GM18868 (cell line): ENCODE measurements at regions not wholly inside any gene's neighbourhood (a gene's known extent, or its start where the extent isn't known, plus 50 kb on each side); places are given as distances from the start of the nearest gene placed in this dataset.

Source experiments
- ATAC-seq: cut with Tn5 transposase; IDR thresholded peaks from one replicate; pipeline ENCODE4 v1.9.1; 2021; ENCODE audit warnings: mild to moderate bottlenecking, moderate library complexity; ENCODE audit not compliant: unreplicated experiment

GRCh38 chr5:174326372-174326771, 280.9 kb downstream of the NSG2 start:
- ATAC-seq, result no peak

GRCh38 chr5:174327317-174327864, 281.9 kb downstream of the NSG2 start:
- no peak for ATAC-seq

GRCh38 chr5:174327896-174328295, 282.4 kb downstream of the NSG2 start:
- ATAC-seq, result no peak

GRCh38 chr5:174328631-174329299, 283.3 kb downstream of the NSG2 start:
- ATAC-seq, result no peak

- ATAC-seq, result no peak
Observed at GRCh38 chr5:174329738-174330137, 284.2 kb downstream of the NSG2 start.

GRCh38 chr5:174335682-174336364, 290.3 kb downstream of the NSG2 start:
- no peak for ATAC-seq

GRCh38 chr5:174336479-174336878, 291.0 kb downstream of the NSG2 start:
- ATAC-seq, result peak; percentile 36

- ATAC-seq, result peak; percentile 62
Observed at GRCh38 chr5:174337276-174338184, 292.0 kb downstream of the NSG2 start.

GRCh38 chr5:174338185-174339010, 292.9 kb downstream of the NSG2 start:
- no peak for ATAC-seq

- no peak for ATAC-seq
Observed at GRCh38 chr5:174339130-174339529, 293.6 kb downstream of the NSG2 start.

- no peak for ATAC-seq
Observed at GRCh38 chr5:174340226-174340625, 294.7 kb downstream of the NSG2 start.

- no peak for ATAC-seq
Observed at GRCh38 chr5:174342696-174343095, 297.2 kb downstream of the NSG2 start.

- no peak for ATAC-seq
Observed at GRCh38 chr5:174343826-174344225, 298.3 kb downstream of the NSG2 start.

GRCh38 chr5:174344335-174344734, 298.8 kb downstream of the NSG2 start:
- ATAC-seq, result no peak

GRCh38 chr5:174347183-174347582, 301.7 kb downstream of the NSG2 start:
- no peak for ATAC-seq

GRCh38 chr5:174348311-174348981, 302.9 kb downstream of the NSG2 start:
- no peak for ATAC-seq

GRCh38 chr5:174352681-174353080, 307.2 kb downstream of the NSG2 start:
- ATAC-seq, result no peak

- ATAC-seq, result no peak
Observed at GRCh38 chr5:174354571-174354970, 309.1 kb downstream of the NSG2 start.

GRCh38 chr5:174355208-174355612, 309.7 kb downstream of the NSG2 start:
- ATAC-seq, result no peak

GRCh38 chr5:174355995-174356394, 310.5 kb downstream of the NSG2 start:
- no peak for ATAC-seq
